Fibroblast of the aortic adventitia (primary cell): ENCODE measurements at regions not wholly inside any gene's neighbourhood (a gene's known extent, or its start where the extent isn't known, plus 50 kb on each side); places are given as distances from the start of the nearest gene placed in this dataset.

Experiments used
- DNase-seq: peaks from one replicate; pipeline ENCODE4 v3.0.0-alpha.2; 2010; ENCODE audit warnings: low read depth
- H3K4me3 ChIP-seq: 2 replicates; pipeline ENCODE4 v1.5.1; 2011; ENCODE audit warnings: low read depth, mild to moderate bottlenecking, control low read depth, low read length, moderate library complexity
- CTCF ChIP-seq: IDR thresholded peaks from 2 replicates; pipeline ENCODE4 v1.5.1; 2011; ENCODE audit warnings: mild to moderate bottlenecking, low read length, control low read depth, inconsistent platforms; ENCODE audit not compliant: insufficient read depth

DNA sequence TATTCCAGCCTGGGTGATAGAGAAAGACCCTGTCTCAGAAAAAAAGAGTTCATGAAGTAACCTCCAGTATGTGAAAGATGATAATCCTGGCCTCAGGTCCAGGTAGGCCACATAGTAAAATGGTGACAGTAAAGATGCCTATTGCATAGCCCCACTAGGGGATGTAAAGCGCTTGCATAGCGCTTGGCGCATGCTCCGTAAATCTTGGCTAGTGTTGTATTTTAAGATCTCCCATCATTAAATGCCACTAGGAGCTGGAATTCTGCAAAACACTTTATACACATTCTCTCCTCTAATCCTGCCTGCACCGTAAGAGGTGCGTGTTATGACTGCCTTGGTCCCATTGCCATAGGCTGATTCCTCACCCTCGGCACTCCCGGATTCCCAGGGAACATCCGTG lies 153.6 kb downstream of the TFCP2L1 start:
- no peak overlapping the region for H3K4me3 ChIP-seq
- TF ChIP-seq CTCF, result no peak
- no peak for DNase-seq

DNA sequence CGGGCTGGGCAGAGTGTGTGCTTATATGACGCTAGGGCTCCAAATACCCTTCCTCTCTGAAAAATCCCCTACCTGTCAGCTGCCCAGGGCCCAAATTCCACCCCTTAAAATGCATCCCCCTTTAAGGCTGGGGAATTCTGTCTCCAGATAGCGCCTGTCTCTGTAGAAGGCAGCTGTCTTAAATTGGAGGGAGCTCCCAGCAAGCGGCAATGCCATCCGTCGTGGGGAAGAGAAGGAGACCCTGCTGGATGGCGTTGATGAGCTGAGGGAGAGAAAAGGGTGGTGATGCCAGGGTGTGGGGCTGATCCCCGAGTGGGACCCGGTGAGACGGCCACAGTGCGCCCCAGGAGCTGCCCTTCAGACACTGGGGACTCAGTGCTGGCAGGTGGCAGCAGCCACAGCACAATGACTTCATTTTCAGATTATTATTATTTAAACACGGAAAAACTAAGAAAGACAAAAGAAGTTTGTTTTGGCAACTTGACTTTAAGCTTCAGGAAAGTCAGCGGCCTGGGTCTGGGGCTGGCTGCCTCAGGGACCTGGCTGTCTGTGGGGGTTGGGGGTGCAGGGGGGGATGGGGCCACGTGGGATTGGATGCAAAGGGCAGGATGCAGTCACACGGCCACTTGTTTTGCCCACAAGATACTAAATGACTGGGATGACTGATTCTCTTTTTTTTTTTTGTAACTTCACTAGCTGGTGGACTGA lies 152.8 kb downstream of the TFCP2L1 start:
- no peak for DNase-seq
- no peak overlapping the region for H3K4me3 ChIP-seq
- no peak for TF ChIP-seq CTCF

GRCh38 chr2:121132762-121133107 lies 152.3 kb downstream of the TFCP2L1 start:
- TF ChIP-seq CTCF, result no peak
- no peak overlapping the region for H3K4me3 ChIP-seq
- DNase-seq, result no peak

GRCh38 chr2:121133551-121134319 lies 151.3 kb downstream of the TFCP2L1 start:
- DNase-seq, result no peak
- no peak overlapping the region for H3K4me3 ChIP-seq
- no peak for TF ChIP-seq CTCF

- no peak for DNase-seq
- H3K4me3 ChIP-seq, result no peak overlapping the region
- TF ChIP-seq CTCF, result no peak
Observed at GRCh38 chr2:121134728-121135127, 150.3 kb downstream of the TFCP2L1 start.

DNA sequence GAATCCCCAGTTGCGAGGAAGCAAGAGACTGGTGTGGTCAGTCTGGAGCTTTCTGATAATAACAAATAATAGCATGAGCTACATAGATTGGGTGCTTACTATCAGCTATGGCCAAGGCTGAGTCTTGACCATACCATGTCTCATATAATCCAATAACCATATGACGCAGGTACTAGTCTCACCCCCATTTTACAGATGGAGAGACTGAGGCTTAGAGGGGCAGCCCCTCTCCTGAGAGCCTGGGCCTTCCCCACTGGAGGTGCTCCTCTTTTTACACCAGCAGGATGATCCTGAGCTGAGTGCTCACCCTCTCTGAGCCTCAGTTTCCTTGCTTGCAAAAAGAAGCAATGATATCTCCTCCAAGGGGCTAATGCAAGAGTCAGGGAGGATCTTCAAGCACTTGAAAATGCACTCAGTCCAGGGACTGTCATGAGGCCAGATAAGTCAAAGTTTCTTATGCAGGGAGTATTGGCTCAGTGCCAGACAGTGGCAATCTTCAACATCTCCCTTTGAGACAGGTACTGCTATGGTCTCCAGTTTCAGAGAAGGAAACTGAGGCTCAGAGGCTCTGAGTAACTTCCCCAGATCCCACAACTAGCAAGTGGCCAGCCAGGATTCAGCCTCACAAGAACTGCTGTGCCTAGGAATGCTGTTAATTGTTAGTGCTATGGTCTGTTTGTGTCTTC lies 149.7 kb downstream of the TFCP2L1 start:
- no peak for TF ChIP-seq CTCF
- peak; percentile 2 for DNase-seq
- H3K4me3 ChIP-seq, result no peak overlapping the region
